ENCODE measurements at regions not wholly inside any gene's neighbourhood (a gene's known extent, or its start where the extent isn't known, plus 50 kb on each side); places are given as distances from the start of the nearest gene placed in this dataset.

GRCh38 chr12:81888961-81889360, 129.8 kb upstream of the PPFIA2 start (continued):
- TF ChIP-seq SFPQ (IDR thresholded peaks at IDR 0.05; ENCODE audit: low read depth, low read length) (no peak), ETV1 (tag; conservative IDR thresholded peaks at IDR 0.05; ENCODE audit: low read depth) (no peak), EHMT2 (IDR thresholded peaks at IDR 0.05) (no peak), ZNF318 (IDR thresholded peaks at IDR 0.05; ENCODE audit: borderline replicate concordance in 1 of 2, low read depth in 1 of 2) (no peak), ZNF561 (CRISPR knock-in tag; conservative IDR thresholded peaks at IDR 0.05) (no peak), HEY1 (CRISPR knock-in tag; IDR thresholded peaks at IDR 0.05; ENCODE audit: borderline replicate concordance) (no peak), ZFP30 (CRISPR knock-in tag; IDR thresholded peaks at IDR 0.05; ENCODE audit: borderline replicate concordance) (no peak)

Measured in K562 (cell line).